Mucosa of stomach (tissue), 1 donor: ENCODE measurements at regions not wholly inside any gene's neighbourhood (a gene's known extent, or its start where the extent isn't known, plus 50 kb on each side); places are given as distances from the start of the nearest gene placed in this dataset.

Source experiments
- H3K27me3 ChIP-seq: one replicate; pipeline ENCODE4 v1.7.0; 2013; ENCODE audit warnings: mild to moderate bottlenecking, low read length; ENCODE audit not compliant: control insufficient read depth, insufficient read depth
- H3K36me3 ChIP-seq: one replicate; pipeline ENCODE4 v1.7.0; 2013; ENCODE audit warnings: low read length; ENCODE audit not compliant: control insufficient read depth, insufficient read depth
- H3K4me1 ChIP-seq: one replicate; pipeline ENCODE4 v1.7.0; 2013; ENCODE audit warnings: mild to moderate bottlenecking, low read length; ENCODE audit not compliant: control insufficient read depth, insufficient read depth
- H3K4me3 ChIP-seq: one replicate; pipeline ENCODE4 v1.7.0; 2013; ENCODE audit warnings: low read length
- H3K9ac ChIP-seq: one replicate; pipeline ENCODE4 v1.7.0; 2013; ENCODE audit warnings: mild to moderate bottlenecking, low read length, moderate library complexity
- H3K9me3 ChIP-seq: one replicate; pipeline ENCODE4 v1.7.0; 2013; ENCODE audit warnings: mild to moderate bottlenecking, low read length, moderate library complexity; ENCODE audit not compliant: control insufficient read depth
- donor health status: Pancreatic carcinoma.

DNA sequence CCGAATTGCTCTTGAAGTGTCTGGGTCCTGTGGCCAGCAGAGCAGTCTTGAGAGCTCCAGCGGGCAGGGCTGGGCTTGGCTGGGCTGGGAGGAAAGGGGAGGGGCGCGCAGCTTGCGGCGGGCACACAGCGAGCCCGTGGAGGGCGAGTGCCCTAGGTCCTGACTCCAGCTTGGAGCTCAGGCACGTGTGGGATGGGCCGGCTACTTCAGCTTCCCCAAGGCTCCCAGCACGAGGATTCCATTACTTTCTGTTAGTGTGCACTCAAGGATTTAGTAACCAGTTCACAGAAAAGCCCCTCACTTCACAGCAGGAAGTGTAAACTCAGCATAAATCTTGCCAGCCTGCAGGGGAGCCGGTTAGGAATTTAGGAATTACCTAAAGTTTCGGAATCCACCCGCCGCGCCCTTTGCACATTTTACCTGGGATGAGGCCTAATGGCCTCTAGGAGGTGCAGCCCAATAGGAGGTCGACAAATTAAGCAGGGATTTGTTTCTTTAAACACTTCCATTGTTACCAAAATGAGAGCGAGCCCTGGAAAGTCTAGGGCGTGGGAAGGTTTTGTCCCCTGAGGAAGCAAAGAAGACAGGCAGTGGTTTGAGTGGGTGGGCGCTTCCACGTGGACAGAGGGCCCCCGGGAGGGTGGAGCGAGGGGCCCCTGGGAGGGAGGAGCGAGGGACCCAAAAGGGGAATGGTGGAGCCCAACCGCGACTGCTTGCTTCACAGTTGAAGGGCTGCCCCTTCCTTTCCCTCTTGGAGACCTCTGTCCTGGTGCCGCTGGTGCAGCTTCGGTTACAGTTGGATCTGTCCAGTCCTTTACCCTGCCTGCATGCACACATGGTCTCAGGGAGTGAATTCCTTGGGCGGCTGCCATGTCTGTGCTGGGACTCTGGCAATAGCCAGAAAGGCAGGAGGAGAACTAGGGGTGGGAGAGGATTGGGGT is 93.3 kb downstream of the CTAGE1 start:
- H3K27me3 ChIP-seq = no peaks in the 10 kb centered on the region
- peak overlapping the region; percentile 24 for H3K9ac ChIP-seq
- no peaks in the 10 kb centered on the region for H3K9me3 ChIP-seq
- no peaks in the 10 kb centered on the region for H3K36me3 ChIP-seq
- H3K4me1 ChIP-seq = peaks cover 6% of the 10 kb centered on the region
- H3K4me3 ChIP-seq = no peak overlapping the region

DNA sequence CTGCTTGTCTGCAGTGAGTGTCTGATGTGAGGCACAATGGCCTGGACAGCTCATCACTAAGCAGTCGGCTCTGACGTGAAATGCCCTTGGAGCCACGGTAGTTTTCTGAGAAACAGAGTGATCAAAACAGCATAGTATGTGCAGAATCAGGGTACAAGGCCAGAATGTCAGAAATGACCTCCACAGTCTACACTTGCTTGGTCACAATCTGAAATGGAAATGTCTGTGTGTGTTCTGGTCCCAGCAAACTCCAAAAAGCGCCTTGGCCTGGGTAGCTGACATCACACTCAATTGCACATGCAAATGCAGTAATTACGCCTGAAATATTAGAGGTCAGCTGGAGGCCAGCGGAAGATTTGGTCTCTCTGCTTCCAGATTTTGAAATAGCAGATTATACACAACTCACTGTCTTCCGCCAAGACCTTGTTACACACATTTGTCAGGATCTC is 95.4 kb downstream of the CTAGE1 start:
- no peaks in the 10 kb centered on the region for H3K9me3 ChIP-seq
- H3K4me1 ChIP-seq = peaks cover 6% of the 10 kb centered on the region
- H3K36me3 ChIP-seq = no peaks in the 10 kb centered on the region
- H3K9ac ChIP-seq = no peak overlapping the region
- H3K27me3 ChIP-seq = no peaks in the 10 kb centered on the region
- no peak overlapping the region for H3K4me3 ChIP-seq

DNA sequence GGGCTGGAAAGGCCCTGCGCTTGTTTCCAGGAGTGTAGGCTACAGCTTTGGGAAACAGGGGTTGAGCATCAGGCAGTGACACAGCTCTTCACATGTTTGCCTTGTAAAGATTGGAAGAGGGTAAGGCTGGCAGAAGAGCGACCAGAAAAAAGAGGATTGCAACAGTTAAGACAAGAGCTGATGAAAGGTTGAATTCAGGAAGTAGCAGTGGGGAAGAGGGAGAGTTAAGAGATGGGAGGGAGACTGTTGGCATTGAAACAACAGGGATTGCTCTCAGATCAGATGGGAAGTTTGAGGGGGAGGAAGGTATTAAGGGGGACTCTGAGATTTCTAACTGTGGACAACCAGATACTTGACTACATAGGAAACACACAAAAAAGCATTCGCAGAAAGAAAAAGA is 96.9 kb downstream of the CTAGE1 start:
- Histone ChIP-seq H3K9ac (no peak overlapping the region), H3K4me1 (peaks cover 6% of the 10 kb centered on the region), H3K9me3 (no peaks in the 10 kb centered on the region), H3K4me3 (no peak overlapping the region), H3K27me3 (no peaks in the 10 kb centered on the region), H3K36me3 (no peaks in the 10 kb centered on the region)

DNA sequence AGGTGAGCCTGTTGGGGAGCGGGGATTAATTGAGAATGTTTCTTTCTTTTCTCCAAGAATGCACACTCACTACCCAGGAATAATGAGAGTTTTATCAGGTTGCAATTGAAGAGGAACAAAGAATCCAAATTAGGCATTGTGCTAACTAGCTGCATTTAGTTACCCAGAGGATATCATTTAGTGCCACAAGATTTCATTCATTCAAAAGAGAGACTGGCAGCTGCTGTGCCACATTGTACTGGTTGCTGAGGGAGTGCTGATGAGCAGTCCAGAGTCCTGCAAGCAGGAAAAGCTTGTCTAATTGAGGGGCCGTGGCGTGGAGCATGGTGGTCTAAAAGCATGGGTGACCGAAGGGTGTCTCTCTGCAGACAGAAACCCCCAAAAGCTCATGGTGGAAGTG is 97.6 kb downstream of the CTAGE1 start:
- no peaks in the 10 kb centered on the region for H3K36me3 ChIP-seq

DNA sequence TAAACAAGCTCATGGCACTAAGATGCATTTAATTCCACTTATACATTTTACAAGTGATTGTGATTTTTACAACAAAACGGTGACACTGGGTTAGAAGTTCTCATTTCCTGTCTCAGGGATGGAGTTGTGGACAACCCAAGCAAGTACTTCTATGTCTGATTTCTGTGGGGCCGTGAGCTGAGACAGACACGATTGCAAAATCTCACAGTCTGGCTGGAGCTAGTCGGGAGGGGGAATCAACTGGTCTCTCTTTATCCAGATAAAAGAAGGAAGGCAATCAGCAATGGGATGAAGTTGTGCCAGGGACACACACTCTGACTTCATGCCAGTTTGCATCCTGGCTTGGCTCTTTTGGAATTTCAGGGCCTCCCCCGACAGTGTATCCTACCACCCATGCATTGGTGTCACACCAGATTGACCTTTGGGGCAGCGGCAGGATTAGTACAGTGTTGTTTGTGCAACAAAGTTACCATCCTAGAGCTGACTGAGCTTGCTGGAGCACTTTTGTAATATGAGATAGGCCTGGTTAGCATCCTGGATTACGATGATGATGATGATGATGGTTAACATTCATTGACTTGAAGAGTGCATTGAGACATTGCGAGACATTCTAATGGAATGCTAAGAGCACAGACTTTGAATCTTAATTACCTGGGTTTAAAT is 98.8 kb downstream of the CTAGE1 start:
- Histone ChIP-seq H3K36me3 (no peaks in the 10 kb centered on the region), H3K4me3 (no peak overlapping the region), H3K9me3 (no peaks in the 10 kb centered on the region), H3K4me1 (no peaks in the 10 kb centered on the region), H3K27me3 (no peaks in the 10 kb centered on the region), H3K9ac (no peak overlapping the region)

More for the DNA sequence above, 97.6 kb downstream of the CTAGE1 start:
- Histone ChIP-seq H3K9ac (no peak overlapping the region), H3K4me3 (no peak overlapping the region), H3K4me1 (peaks cover 6% of the 10 kb centered on the region), H3K9me3 (no peaks in the 10 kb centered on the region), H3K27me3 (no peaks in the 10 kb centered on the region)

DNA sequence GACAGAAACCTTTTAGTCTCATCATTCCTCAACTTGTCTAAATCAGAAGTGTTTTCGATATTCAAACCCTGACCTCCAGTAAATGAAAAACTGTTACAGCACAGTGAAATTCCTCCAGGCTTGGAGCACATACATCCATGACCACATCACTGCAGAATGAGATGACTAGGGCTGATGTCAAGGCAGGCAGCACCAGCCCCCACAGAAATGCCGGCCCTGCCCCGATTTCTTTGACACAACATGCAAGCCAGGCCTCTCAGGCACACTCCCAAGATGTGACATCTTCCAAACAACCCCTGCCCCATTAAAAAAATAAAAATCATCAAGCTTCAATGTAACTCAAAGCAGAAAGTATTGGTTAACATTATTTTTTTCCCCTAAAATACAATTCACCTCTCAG is 103.3 kb downstream of the CTAGE1 start:
- no peaks in the 10 kb centered on the region for H3K4me1 ChIP-seq
- no peak overlapping the region for H3K4me3 ChIP-seq
- H3K27me3 ChIP-seq = no peaks in the 10 kb centered on the region
- H3K36me3 ChIP-seq = no peaks in the 10 kb centered on the region
- H3K9me3 ChIP-seq = no peaks in the 10 kb centered on the region
- H3K9ac ChIP-seq = no peak overlapping the region

DNA sequence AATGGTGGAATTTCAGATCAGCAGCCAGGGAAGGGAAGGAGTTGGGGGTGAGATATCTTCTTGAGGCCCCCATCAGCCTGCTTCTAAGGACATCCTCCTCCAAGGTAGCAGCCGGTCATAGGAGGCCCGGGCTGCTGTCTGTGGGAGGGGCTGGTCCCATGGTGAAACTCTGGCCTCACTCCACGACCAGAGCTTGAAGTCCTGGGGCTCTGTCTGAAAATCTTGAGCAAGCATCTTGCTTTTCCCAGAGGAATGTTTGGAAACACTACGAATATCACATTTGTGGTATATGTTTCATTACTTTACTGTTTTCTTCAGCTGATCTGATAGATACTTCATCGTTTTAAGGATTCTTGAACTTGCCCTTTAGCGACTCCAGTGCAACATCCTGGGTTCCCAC is 103.7 kb downstream of the CTAGE1 start:
- H3K4me3 ChIP-seq = no peak overlapping the region
- no peak overlapping the region for H3K9ac ChIP-seq
- H3K27me3 ChIP-seq = no peaks in the 10 kb centered on the region
- no peaks in the 10 kb centered on the region for H3K4me1 ChIP-seq
- no peaks in the 10 kb centered on the region for H3K36me3 ChIP-seq
- H3K9me3 ChIP-seq = no peaks in the 10 kb centered on the region

DNA sequence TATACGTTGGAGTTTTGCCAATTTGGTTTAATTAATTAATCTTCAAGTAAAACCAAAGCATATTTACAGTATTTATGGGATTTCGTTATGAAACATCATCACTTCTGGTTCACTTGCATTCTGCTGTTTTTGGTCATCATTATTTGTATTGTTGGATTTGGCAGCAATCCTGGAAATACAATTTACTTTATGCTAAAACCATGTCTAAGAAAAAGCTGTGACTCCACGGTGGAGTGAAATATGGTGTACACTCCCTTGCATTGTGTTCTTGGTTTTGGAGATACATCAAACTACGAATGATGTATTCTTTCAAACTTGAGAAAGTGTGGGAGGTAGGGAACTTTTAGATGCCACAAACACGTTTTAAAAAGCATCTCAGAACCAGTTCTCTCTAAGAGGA is 106.4 kb downstream of the CTAGE1 start:
- no peaks in the 10 kb centered on the region for H3K27me3 ChIP-seq
- no peaks in the 10 kb centered on the region for H3K36me3 ChIP-seq
- H3K4me1 ChIP-seq = no peaks in the 10 kb centered on the region
- H3K9ac ChIP-seq = no peak overlapping the region
- H3K9me3 ChIP-seq = no peaks in the 10 kb centered on the region
- H3K4me3 ChIP-seq = no peak overlapping the region

DNA sequence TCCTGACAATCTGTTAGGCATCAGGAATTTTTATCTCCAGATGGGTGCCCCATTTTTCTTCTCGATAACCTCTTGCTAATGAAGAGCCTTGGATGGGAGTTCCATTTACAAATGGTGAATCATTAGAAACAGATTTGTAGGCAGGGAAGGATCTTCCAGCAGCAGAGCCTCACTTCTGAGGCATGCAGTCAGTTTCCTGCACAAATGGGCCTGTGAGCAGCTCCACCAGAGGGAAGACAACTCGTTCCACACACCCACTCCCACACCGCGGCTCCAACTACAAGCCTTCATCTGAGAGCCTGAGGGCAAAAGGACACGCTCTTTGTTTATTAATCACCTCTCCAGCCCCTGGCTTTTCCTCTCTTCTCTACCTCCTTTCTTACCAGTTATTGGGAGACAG is 108.5 kb downstream of the CTAGE1 start:
- no peak overlapping the region for H3K9ac ChIP-seq
- H3K4me3 ChIP-seq = no peak overlapping the region
- no peaks in the 10 kb centered on the region for H3K4me1 ChIP-seq
- H3K9me3 ChIP-seq = no peaks in the 10 kb centered on the region
- H3K27me3 ChIP-seq = no peaks in the 10 kb centered on the region
- H3K36me3 ChIP-seq = no peaks in the 10 kb centered on the region

DNA sequence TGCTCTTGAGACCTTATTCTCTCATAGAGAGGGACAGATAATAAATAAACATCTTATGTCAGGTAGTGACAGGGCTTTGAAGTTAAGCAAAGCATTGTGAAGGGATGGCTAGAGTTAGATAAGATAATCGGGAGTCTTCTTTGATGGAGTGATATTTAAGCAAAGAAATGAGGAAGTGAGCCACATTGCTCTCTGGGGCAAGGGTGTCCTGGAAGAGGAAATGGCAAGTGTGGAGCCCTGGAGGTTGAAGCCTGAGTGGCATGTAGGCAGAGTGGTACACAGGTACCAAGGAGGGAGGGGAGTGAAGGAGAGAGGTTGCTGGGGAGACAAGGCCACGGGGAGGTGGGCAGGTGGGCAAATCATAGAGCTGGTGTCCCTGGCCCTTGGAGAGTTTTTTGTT is 110.2 kb downstream of the CTAGE1 start:
- no peaks in the 10 kb centered on the region for H3K9me3 ChIP-seq
- H3K4me1 ChIP-seq = no peaks in the 10 kb centered on the region
- no peak overlapping the region for H3K9ac ChIP-seq
- H3K27me3 ChIP-seq = no peaks in the 10 kb centered on the region
- no peaks in the 10 kb centered on the region for H3K36me3 ChIP-seq
- H3K4me3 ChIP-seq = no peak overlapping the region

DNA sequence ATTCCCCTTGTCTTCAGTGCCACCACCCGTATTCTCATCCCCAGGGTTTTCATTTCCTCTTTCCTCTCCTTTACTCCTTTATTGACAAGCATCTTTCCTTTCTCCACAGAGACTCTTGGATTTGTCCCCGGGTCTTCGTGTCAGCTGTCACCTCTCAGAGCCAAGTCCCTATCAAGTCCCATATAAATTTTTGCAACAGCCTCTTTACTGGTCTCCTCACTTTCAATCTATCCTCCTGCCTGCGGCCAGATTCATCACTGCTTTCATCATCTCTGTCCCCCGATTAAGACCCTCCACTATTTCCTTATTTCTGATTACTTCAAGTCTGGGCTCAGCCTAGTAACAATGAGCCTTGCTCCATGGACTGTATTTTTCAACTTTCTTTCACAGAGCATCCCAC is 113.8 kb downstream of the CTAGE1 start:
- Histone ChIP-seq H3K4me3 (no peak overlapping the region), H3K9ac (no peak overlapping the region), H3K9me3 (no peaks in the 10 kb centered on the region), H3K4me1 (no peaks in the 10 kb centered on the region), H3K36me3 (no peaks in the 10 kb centered on the region), H3K27me3 (no peaks in the 10 kb centered on the region)

DNA sequence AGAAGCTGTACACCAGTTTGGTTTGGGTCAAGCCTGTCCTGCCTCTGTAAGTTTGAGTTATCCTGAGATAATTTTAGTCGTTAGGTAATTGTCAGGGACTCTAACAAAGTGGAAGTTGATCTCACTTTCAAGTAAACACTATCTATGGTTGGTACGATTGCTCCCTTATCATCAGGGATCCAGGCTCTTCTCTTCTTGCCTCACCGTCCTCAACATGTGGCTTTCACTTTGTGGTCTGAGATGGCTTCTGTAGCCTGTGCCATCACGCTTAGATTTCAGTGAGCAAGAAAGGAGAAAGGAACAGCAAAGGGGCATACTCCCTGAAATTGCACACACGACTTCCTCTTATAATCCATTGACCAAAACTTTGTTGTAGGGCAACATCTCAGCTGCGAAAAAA is 115.6 kb downstream of the CTAGE1 start:
- Histone ChIP-seq H3K4me1 (no peaks in the 10 kb centered on the region), H3K9ac (no peak overlapping the region)

More for the DNA sequence above, 115.6 kb downstream of the CTAGE1 start:
- no peak overlapping the region for H3K4me3 ChIP-seq
- no peaks in the 10 kb centered on the region for H3K36me3 ChIP-seq
- no peaks in the 10 kb centered on the region for H3K27me3 ChIP-seq
- no peaks in the 10 kb centered on the region for H3K9me3 ChIP-seq
